C4-2B (cell line): ENCODE measurements at regions not wholly inside any gene's neighbourhood (a gene's known extent, or its start where the extent isn't known, plus 50 kb on each side); places are given as distances from the start of the nearest gene placed in this dataset.

ENCODE experiments used
- CTCF ChIP-seq: fragments of 450-650 bp; conservative IDR thresholded peaks from 2 replicates; pipeline ENCODE4 v1.5.1; 2017; ENCODE audit warnings: mild to moderate bottlenecking
- ZFX ChIP-seq: fragments of 450-650 bp; IDR thresholded peaks from 2 replicates; pipeline ENCODE4 v1.6.1; 2017

- TF ChIP-seq CTCF (no peak), ZFX (no peak)
Observed at GRCh38 chr16:87178177-87178863, 138.9 kb downstream of the C16orf95 start.
